GM23338 (cell line): ENCODE measurements at regions not wholly inside any gene's neighbourhood (a gene's known extent, or its start where the extent isn't known, plus 50 kb on each side); places are given as distances from the start of the nearest gene placed in this dataset.

Source experiments
- ATAC-seq: fragments of 200-7000 bp; cut with Tn5 transposase; 3 replicates; pipeline ENCODE4 v1.9.1; 2020
- DNase-seq: peaks from one replicate; pipeline ENCODE4 v3.0.0-alpha.2; 2015; ENCODE audit warnings: low spot score
- H2AFZ ChIP-seq: fragments of 200-600 bp; sonication (generic); 2 replicates; pipeline ENCODE4 v1.8.0; 2016; ENCODE audit warnings: antibody characterized with exemption, mild to moderate bottlenecking, moderate library complexity
- H3F3A ChIP-seq: fragments of 200-600 bp; sonication (generic); replicated peaks from 2 replicates; pipeline ENCODE4 v1.8.0; 2017; ENCODE audit warnings: antibody characterized with exemption, mixed run types, low read depth
- H3K27ac ChIP-seq: fragments of 200-600 bp; sonication (generic); 2 replicates; pipeline ENCODE4 v1.6.1; 2016; ENCODE audit warnings: low read depth
- H3K27me3 ChIP-seq: fragments of 200-600 bp; sonication (generic); 2 replicates; pipeline ENCODE4 v1.8.0; 2016; ENCODE audit warnings: mild to moderate bottlenecking, mixed run types, moderate library complexity; ENCODE audit not compliant: insufficient read depth
- H3K36me3 ChIP-seq: fragments of 200-600 bp; sonication (generic); 2 replicates; pipeline ENCODE4 v1.8.0; 2016; ENCODE audit warnings: mild to moderate bottlenecking; ENCODE audit not compliant: insufficient read depth
- H3K4me1 ChIP-seq: fragments of 200-600 bp; sonication (generic); 2 replicates; pipeline ENCODE4 v1.8.0; 2016; ENCODE audit warnings: mild to moderate bottlenecking, moderate library complexity; ENCODE audit not compliant: insufficient read depth
- H3K4me2 ChIP-seq: fragments of 200-600 bp; sonication (generic); 2 replicates; pipeline ENCODE4 v1.7.1; 2017; ENCODE audit warnings: mixed run types
- H3K4me3 ChIP-seq: fragments of 200-600 bp; sonication (generic); 2 replicates; pipeline ENCODE4 v1.6.1; 2016; ENCODE audit warnings: mixed run types
- H3K79me2 ChIP-seq: fragments of 200-600 bp; sonication (generic); replicated peaks from 2 replicates; pipeline ENCODE4 v1.8.0; 2017; ENCODE audit warnings: mild to moderate bottlenecking; ENCODE audit not compliant: insufficient read depth
- H3K9me2 ChIP-seq: fragments of 200-600 bp; sonication (generic); 2 replicates; pipeline ENCODE4 v1.8.0; 2017; ENCODE audit not compliant: insufficient read depth
- H4K20me1 ChIP-seq: fragments of 200-600 bp; sonication (generic); replicated peaks from 2 replicates; pipeline ENCODE4 v1.8.0; 2017; ENCODE audit warnings: mild to moderate bottlenecking; ENCODE audit not compliant: insufficient read depth
- H3K27ac Mint-ChIP-seq: 2 replicates; pipeline ENCODE4 v1.8.0; 2020; ENCODE audit warnings: inconsistent platforms, mild to moderate bottlenecking, moderate library complexity, mixed read lengths
- H3K27me3 Mint-ChIP-seq: 3 replicates; pipeline ENCODE4 v1.8.0; 2022; ENCODE audit warnings: low read depth, mild to moderate bottlenecking, moderate library complexity, mixed read lengths, inconsistent platforms; ENCODE audit not compliant: insufficient read depth, poor library complexity
- H3K36me3 Mint-ChIP-seq: 3 replicates; pipeline ENCODE4 v1.8.0; 2021; ENCODE audit warnings: low read depth, mild to moderate bottlenecking, inconsistent platforms, moderate library complexity, mixed read lengths
- H3K4me1 Mint-ChIP-seq: 3 replicates; pipeline ENCODE4 v1.8.0; 2020; ENCODE audit warnings: mild to moderate bottlenecking, inconsistent platforms, mixed read lengths
- H3K4me3 Mint-ChIP-seq: 3 replicates; pipeline ENCODE4 v1.8.0; 2021; ENCODE audit warnings: moderate library complexity, mild to moderate bottlenecking, inconsistent platforms, mixed read lengths
- H3K9me3 Mint-ChIP-seq: 3 replicates; pipeline ENCODE4 v1.8.0; 2020; ENCODE audit warnings: moderate library complexity, mild to moderate bottlenecking, inconsistent platforms, mixed read lengths
- CREB1 ChIP-seq: fragments of 250-450 bp; sonication (Bioruptor Pico); IDR thresholded peaks from 2 replicates; pipeline ENCODE4 v1.5.0; 2020; ENCODE audit warnings: low read depth, mild to moderate bottlenecking, moderate library complexity
- CTCF ChIP-seq, 2 experiments: fragments of 200-600 bp in 1 of 2; sonication (generic) in 1 of 2; conservative IDR thresholded peaks; 2 replicates each; pipeline versions ENCODE4 v1.5.1 to v1.6.1; 2016 to 2017; ENCODE audit warnings: antibody characterized with exemption in 2 of 2, low read depth in 2 of 2, mild to moderate bottlenecking in 2 of 2, moderate library complexity in 1 of 2
- EZH2 ChIP-seq: fragments of 200-600 bp; sonication (generic); IDR thresholded peaks from one replicate; pipeline ENCODE4 v1.8.0; 2017; ENCODE audit warnings: antibody characterized with exemption, mild to moderate bottlenecking, low read depth; ENCODE audit not compliant: unreplicated experiment
- NANOG ChIP-seq: IDR thresholded peaks from 2 replicates; pipeline ENCODE4 v1.6.1; 2016; ENCODE audit warnings: antibody characterized with exemption, borderline replicate concordance
- POLR2AphosphoS5 ChIP-seq: IDR thresholded peaks from 2 replicates; pipeline ENCODE4 v1.6.1; 2016; ENCODE audit warnings: antibody characterized with exemption, low read depth
- REST ChIP-seq: IDR thresholded peaks from one replicate; pipeline ENCODE4 v1.6.1; 2018; ENCODE audit warnings: antibody characterized with exemption; ENCODE audit not compliant: unreplicated experiment
- STAT1 ChIP-seq: IDR thresholded peaks from one replicate; pipeline ENCODE4 v1.6.1; 2016; ENCODE audit warnings: antibody characterized with exemption; ENCODE audit not compliant: unreplicated experiment
- ZNF114 ChIP-seq: fragments of 250-450 bp; sonication (Bioruptor Pico); IDR thresholded peaks from 2 replicates; pipeline ENCODE4 v1.5.0; 2020; ENCODE audit warnings: mild to moderate bottlenecking, moderate library complexity
- ZNF331 ChIP-seq: fragments of 250-450 bp; sonication (Bioruptor Pico); IDR thresholded peaks from 2 replicates; pipeline ENCODE4 v1.5.0; 2020; ENCODE audit warnings: low read depth, mild to moderate bottlenecking, moderate library complexity
- ZNF462 ChIP-seq: fragments of 250-450 bp; sonication (Bioruptor Pico); IDR thresholded peaks from 2 replicates; pipeline ENCODE4 v1.5.0; 2020; ENCODE audit warnings: mild to moderate bottlenecking, moderate library complexity
- TF ChIP-seq, protein P1 (sequence below): IDR thresholded peaks from 2 replicates; pipeline ENCODE4 v1.6.1; 2016; ENCODE audit warnings: antibody characterized with exemption

GRCh38 chr5:106545325-106545724, 1125.4 kb downstream of the EFNA5 start:
- Histone ChIP-seq H3K4me1 (no peaks in the 10 kb centered on the region), H3K36me3 (no peaks in the 10 kb centered on the region), H3K4me2 (no peak overlapping the region), H3K9me2 (peaks cover 5% of the 10 kb centered on the region), H2AFZ (no peak overlapping the region), H3K79me2 (no peaks in the 10 kb centered on the region), H4K20me1 (no peaks in the 10 kb centered on the region), H3K27me3 (no peaks in the 10 kb centered on the region), H3K27ac (no peak overlapping the region), H3F3A (no peaks in the 10 kb centered on the region), H3K4me3 (no peak overlapping the region)
- ATAC-seq (no peak), DNase-seq (no peak)
- no peak overlapping the region for H3K4me3 Mint-ChIP-seq
- no peak overlapping the region for H3K27ac Mint-ChIP-seq
- peaks cover 20% of the 10 kb centered on the region; the same call in 2 of the 3 replicates for H3K36me3 Mint-ChIP-seq
- TF ChIP-seq POLR2AphosphoS5: no peak
- TF ChIP-seq ZNF331: no peak
- no peak for TF ChIP-seq CTCF (conservative IDR thresholded peaks at IDR 0.05; ENCODE audit: low read depth in 2 of 2)
- TF ChIP-seq NANOG: no peak
- TF ChIP-seq ZNF114 (CRISPR knock-in tag): no peak
- no peak for TF ChIP-seq STAT1
- no peak for TF ChIP-seq EZH2
- no peak for TF ChIP-seq REST
- TF ChIP-seq, protein P1, sequence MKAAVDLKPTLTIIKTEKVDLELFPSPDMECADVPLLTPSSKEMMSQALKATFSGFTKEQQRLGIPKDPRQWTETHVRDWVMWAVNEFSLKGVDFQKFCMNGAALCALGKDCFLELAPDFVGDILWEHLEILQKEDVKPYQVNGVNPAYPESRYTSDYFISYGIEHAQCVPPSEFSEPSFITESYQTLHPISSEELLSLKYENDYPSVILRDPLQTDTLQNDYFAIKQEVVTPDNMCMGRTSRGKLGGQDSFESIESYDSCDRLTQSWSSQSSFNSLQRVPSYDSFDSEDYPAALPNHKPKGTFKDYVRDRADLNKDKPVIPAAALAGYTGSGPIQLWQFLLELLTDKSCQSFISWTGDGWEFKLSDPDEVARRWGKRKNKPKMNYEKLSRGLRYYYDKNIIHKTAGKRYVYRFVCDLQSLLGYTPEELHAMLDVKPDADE: no peak
- TF ChIP-seq ZNF462: no peak
- no peak for TF ChIP-seq CREB1 (CRISPR knock-in tag)
- H3K27me3 Mint-ChIP-seq: no peaks in the 10 kb centered on the region
- no peaks in the 10 kb centered on the region for H3K4me1 Mint-ChIP-seq
- peaks cover 25% of the 10 kb centered on the region; the same call in 2 of the 3 replicates for H3K9me3 Mint-ChIP-seq
